HAP-1 (cell line): ENCODE measurements at regions not wholly inside any gene's neighbourhood (a gene's known extent, or its start where the extent isn't known, plus 50 kb on each side); places are given as distances from the start of the nearest gene placed in this dataset.

ENCODE experiments used
- DNase-seq, 2 experiments: peaks; one replicate each; pipeline ENCODE4 v3.0.0-alpha.2; 2016 to 2020; ENCODE audit warnings: low spot score in 2 of 2
- H3K27me3 ChIP-seq: fragments of 250-450 bp; sonication (Bioruptor Pico); 2 replicates; pipeline ENCODE4 v1.5.1; 2020; ENCODE audit warnings: low read depth, mild to moderate bottlenecking, moderate library complexity
- H3K36me3 ChIP-seq: fragments of 250-450 bp; sonication (Bioruptor Pico); replicated peaks from 2 replicates; pipeline ENCODE4 v1.5.1; 2020; ENCODE audit warnings: mild to moderate bottlenecking
- H3K4me1 ChIP-seq: fragments of 250-450 bp; sonication (Bioruptor Pico); 2 replicates; pipeline ENCODE4 v1.5.1; 2020; ENCODE audit warnings: mild to moderate bottlenecking
- H3K4me3 ChIP-seq: fragments of 250-450 bp; sonication (Bioruptor Pico); 2 replicates; pipeline ENCODE4 v1.5.1; 2020; ENCODE audit warnings: mild to moderate bottlenecking, moderate library complexity
- H3K9me3 ChIP-seq: fragments of 250-450 bp; sonication (Bioruptor Pico); 2 replicates; pipeline ENCODE4 v1.5.1; 2020; ENCODE audit warnings: mild to moderate bottlenecking, moderate library complexity
- in situ Hi-C: fragments of 300-500 bp; cut with MboI; formaldehyde crosslinking; loops from 3 replicates; pipeline ENCODE4 v1.14.3; 2020; ENCODE audit warnings: low sequenced_read_pairs, inconsistent platforms, mixed read lengths

- H3K27me3 ChIP-seq = no peaks in the 10 kb centered on the region
- H3K9me3 ChIP-seq = no peaks in the 10 kb centered on the region
- no peaks in the 10 kb centered on the region for H3K4me1 ChIP-seq
- H3K36me3 ChIP-seq = no peaks in the 10 kb centered on the region
- in situ Hi-C loops = no loop called here
- no peak overlapping the region for H3K4me3 ChIP-seq
- DNase-seq = no peak
Measured at GRCh38 chr9:87211669-87212068, 264.4 kb upstream of the GAS1 start.

GRCh38 chr9:87212605-87213021 lies 265.3 kb upstream of the GAS1 start:
- Histone ChIP-seq H3K4me3 (no peak overlapping the region), H3K36me3 (no peaks in the 10 kb centered on the region), H3K27me3 (no peaks in the 10 kb centered on the region), H3K4me1 (no peaks in the 10 kb centered on the region), H3K9me3 (no peaks in the 10 kb centered on the region)
- DNase-seq = no peak
- in situ Hi-C loops = no loop called here

- no peaks in the 10 kb centered on the region for H3K9me3 ChIP-seq
- no peak for DNase-seq
- no peaks in the 10 kb centered on the region for H3K4me1 ChIP-seq
- no peak overlapping the region for H3K4me3 ChIP-seq
- no peaks in the 10 kb centered on the region for H3K36me3 ChIP-seq
- in situ Hi-C loops = no loop called here
- no peaks in the 10 kb centered on the region for H3K27me3 ChIP-seq
Measured at GRCh38 chr9:87213948-87214347, 266.6 kb upstream of the GAS1 start.

GRCh38 chr9:87214991-87215390 lies 267.7 kb upstream of the GAS1 start:
- Histone ChIP-seq H3K36me3 (no peaks in the 10 kb centered on the region), H3K4me3 (no peak overlapping the region), H3K4me1 (no peaks in the 10 kb centered on the region), H3K9me3 (no peaks in the 10 kb centered on the region), H3K27me3 (no peaks in the 10 kb centered on the region)
- in situ Hi-C loops = no loop called here
- no peak for DNase-seq

GRCh38 chr9:87216036-87216435 lies 268.7 kb upstream of the GAS1 start:
- DNase-seq = no peak

GRCh38 chr9:87216897-87217455 lies 269.7 kb upstream of the GAS1 start:
- no peak overlapping the region for H3K4me3 ChIP-seq
- no peaks in the 10 kb centered on the region for H3K9me3 ChIP-seq
- no peak for DNase-seq
- in situ Hi-C loops = no loop called here
- H3K36me3 ChIP-seq = no peaks in the 10 kb centered on the region
- no peaks in the 10 kb centered on the region for H3K27me3 ChIP-seq
- no peaks in the 10 kb centered on the region for H3K4me1 ChIP-seq

More at GRCh38 chr9:87216036-87216435, 268.7 kb upstream of the GAS1 start:
- no peaks in the 10 kb centered on the region for H3K9me3 ChIP-seq
- H3K36me3 ChIP-seq = no peaks in the 10 kb centered on the region
- no peaks in the 10 kb centered on the region for H3K27me3 ChIP-seq
- no peak overlapping the region for H3K4me3 ChIP-seq
- in situ Hi-C loops = no loop called here
- H3K4me1 ChIP-seq = no peaks in the 10 kb centered on the region

- DNase-seq = no peak
- no peaks in the 10 kb centered on the region for H3K36me3 ChIP-seq
Measured at GRCh38 chr9:87223392-87224246, 274.0 kb upstream of the DAPK1 start.

GRCh38 chr9:87226896-87227295 lies 270.8 kb upstream of the DAPK1 start:
- Histone ChIP-seq H3K36me3 (no peaks in the 10 kb centered on the region), H3K4me1 (no peaks in the 10 kb centered on the region), H3K27me3 (no peaks in the 10 kb centered on the region), H3K4me3 (no peak overlapping the region), H3K9me3 (no peaks in the 10 kb centered on the region)
- in situ Hi-C loops = no loop called here
- DNase-seq = no peak

More at GRCh38 chr9:87223392-87224246, 274.0 kb upstream of the DAPK1 start:
- Histone ChIP-seq H3K27me3 (no peaks in the 10 kb centered on the region), H3K9me3 (no peaks in the 10 kb centered on the region), H3K4me3 (no peak overlapping the region), H3K4me1 (no peaks in the 10 kb centered on the region)
- in situ Hi-C loops = no loop called here

GRCh38 chr9:87227456-87227855 lies 270.2 kb upstream of the DAPK1 start:
- no peak overlapping the region for H3K4me3 ChIP-seq
- no peak for DNase-seq
- in situ Hi-C loops = no loop called here
- H3K27me3 ChIP-seq = no peaks in the 10 kb centered on the region
- H3K9me3 ChIP-seq = no peaks in the 10 kb centered on the region
- no peaks in the 10 kb centered on the region for H3K36me3 ChIP-seq
- H3K4me1 ChIP-seq = no peaks in the 10 kb centered on the region

GRCh38 chr9:87229108-87229507 lies 268.6 kb upstream of the DAPK1 start:
- Histone ChIP-seq H3K36me3 (no peaks in the 10 kb centered on the region), H3K4me3 (no peak overlapping the region), H3K9me3 (no peaks in the 10 kb centered on the region), H3K27me3 (no peaks in the 10 kb centered on the region), H3K4me1 (no peaks in the 10 kb centered on the region)
- in situ Hi-C loops = no loop called here
- no peak for DNase-seq

GRCh38 chr9:87233431-87233830 lies 264.2 kb upstream of the DAPK1 start:
- no peaks in the 10 kb centered on the region for H3K36me3 ChIP-seq
- no peak overlapping the region for H3K4me3 ChIP-seq
- in situ Hi-C loops = no loop called here
- no peaks in the 10 kb centered on the region for H3K9me3 ChIP-seq
- DNase-seq = no peak
- H3K27me3 ChIP-seq = no peaks in the 10 kb centered on the region
- H3K4me1 ChIP-seq = no peaks in the 10 kb centered on the region

GRCh38 chr9:87233899-87234455 lies 263.7 kb upstream of the DAPK1 start:
- Histone ChIP-seq H3K27me3 (no peaks in the 10 kb centered on the region), H3K9me3 (no peaks in the 10 kb centered on the region), H3K4me1 (no peaks in the 10 kb centered on the region), H3K36me3 (no peaks in the 10 kb centered on the region), H3K4me3 (no peak overlapping the region)
- no peak for DNase-seq
- in situ Hi-C loops = no loop called here

GRCh38 chr9:87234854-87235253 lies 262.8 kb upstream of the DAPK1 start:
- no peaks in the 10 kb centered on the region for H3K27me3 ChIP-seq
- H3K4me3 ChIP-seq = no peak overlapping the region
- H3K9me3 ChIP-seq = no peaks in the 10 kb centered on the region
- no peak for DNase-seq
- in situ Hi-C loops = no loop called here
- H3K4me1 ChIP-seq = no peaks in the 10 kb centered on the region
- no peaks in the 10 kb centered on the region for H3K36me3 ChIP-seq

- DNase-seq = no peak
- Histone ChIP-seq H3K4me3 (no peak overlapping the region), H3K27me3 (no peaks in the 10 kb centered on the region), H3K36me3 (no peaks in the 10 kb centered on the region), H3K4me1 (no peaks in the 10 kb centered on the region), H3K9me3 (no peaks in the 10 kb centered on the region)
- in situ Hi-C loops = no loop called here
Measured at GRCh38 chr9:87236546-87236945, 261.1 kb upstream of the DAPK1 start.
